NCI-H526 (cell line): ENCODE measurements at regions not wholly inside any gene's neighbourhood (a gene's known extent, or its start where the extent isn't known, plus 50 kb on each side); places are given as distances from the start of the nearest gene placed in this dataset.

ENCODE experiments used
- DNase-seq, 2 experiments: peaks; one replicate each; lab custom pipeline; 2025; lab: John Stamatoyannopoulos, UW

DNA sequence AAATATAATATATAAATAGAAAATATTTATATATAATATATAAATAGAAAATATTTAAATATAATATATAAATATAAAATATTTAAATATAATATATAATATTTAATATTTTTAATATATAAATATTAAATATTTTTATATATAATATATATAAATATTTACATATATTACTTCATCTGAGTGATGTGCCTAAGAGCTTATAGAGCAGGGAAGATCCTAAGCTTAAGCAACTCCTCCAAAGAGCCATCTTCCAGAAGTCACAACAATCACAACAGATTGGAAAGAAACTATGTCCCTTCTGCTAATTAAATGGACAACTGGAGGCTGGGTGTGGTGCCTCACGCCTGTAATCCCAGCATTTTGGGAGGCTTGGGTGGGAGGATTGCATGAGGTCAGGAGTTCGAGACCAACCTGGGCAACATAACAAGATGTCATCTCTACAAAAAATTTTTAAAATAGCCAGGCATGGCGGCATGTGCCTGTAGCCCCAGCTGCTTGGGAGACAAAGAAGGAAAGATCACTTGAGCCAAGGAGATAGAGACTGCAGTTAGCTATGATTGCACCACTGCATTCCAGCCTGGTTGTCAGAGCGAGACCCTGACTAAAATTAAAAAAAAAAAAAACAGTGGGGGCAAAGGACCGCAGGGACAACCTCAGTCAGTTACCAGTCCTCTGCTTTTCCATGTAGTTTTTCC, 198.7 kb downstream of the SKIDA1 start:
- DNase-seq, result no peak

DNA sequence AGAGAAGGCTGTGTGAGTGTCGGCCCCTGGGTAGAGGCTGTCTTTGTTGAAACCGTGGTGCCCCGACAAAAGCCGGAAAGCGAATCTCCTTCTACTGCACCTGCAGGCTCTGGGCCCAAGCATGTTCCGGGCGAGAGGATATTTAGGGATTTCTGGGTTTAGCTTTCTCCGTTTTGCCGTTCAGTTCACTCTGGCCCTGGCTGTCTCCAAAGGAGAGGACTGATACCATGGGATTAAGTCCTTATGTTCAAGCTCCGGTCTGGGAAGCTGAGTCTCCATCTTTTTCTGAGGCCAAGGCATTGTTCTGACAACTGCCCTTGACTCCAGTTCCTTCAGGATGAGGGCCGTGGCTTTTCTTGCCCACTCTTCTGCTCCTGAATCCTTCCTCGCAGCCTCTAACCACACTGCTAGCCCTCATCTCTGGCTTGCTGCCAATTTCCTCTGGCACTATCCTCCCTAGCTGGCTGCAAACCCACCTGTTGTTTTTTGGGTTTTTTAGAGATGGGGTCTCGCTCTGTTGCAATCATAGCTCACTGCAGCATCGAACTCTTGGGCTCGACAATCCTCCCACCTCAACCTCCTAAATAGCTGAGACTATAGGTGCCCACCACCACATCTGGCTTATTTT, 206.8 kb downstream of the SKIDA1 start:
- no peak for DNase-seq

DNA sequence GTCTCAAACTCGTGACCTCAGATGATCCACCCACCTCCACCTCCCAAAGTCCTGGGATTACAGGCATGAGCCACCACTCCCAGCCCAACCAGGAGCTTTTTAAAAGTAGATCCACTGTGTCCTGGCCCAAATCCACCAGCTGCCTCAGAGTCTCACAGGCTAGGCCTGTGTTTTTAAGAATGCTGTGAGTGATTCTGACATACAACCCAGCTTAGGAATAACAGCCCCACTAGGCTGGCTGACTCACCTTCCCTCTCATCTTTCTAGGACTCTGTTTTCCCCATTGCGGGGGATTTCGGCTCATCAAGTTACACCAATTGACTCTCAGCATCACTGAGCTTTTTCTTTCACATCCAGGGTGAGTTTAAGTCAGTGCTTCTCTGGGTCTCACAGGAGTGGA, 207.6 kb downstream of the SKIDA1 start:
- DNase-seq, result no peak

DNA sequence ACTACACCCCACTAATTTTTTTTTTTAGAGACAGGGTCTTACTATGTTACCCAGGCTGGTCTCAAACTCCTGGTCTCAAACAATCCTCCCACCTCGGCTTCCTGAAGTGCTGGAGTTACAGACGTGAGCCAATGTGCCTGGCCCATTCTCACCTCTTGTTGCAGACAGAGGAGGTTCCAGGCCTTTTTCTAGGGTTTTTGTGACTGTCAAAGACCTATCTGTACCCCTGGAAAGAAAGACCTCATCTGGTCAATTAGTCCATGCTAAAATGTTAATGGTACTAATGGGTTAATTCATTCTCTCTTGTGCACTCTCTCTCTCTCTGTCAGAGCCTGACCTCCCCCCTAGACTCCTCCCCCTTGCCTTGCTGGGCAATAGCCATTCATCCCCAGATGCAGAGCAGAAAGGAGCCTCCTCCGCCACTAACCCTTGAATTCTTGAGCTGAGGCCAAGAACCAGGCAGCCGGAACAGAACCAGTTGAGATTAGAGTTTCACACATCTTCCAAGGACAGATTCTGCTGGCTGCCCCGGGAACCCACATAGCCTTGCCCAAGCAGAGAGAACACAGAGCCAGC, 209.7 kb downstream of the SKIDA1 start:
- DNase-seq, result no peak

DNA sequence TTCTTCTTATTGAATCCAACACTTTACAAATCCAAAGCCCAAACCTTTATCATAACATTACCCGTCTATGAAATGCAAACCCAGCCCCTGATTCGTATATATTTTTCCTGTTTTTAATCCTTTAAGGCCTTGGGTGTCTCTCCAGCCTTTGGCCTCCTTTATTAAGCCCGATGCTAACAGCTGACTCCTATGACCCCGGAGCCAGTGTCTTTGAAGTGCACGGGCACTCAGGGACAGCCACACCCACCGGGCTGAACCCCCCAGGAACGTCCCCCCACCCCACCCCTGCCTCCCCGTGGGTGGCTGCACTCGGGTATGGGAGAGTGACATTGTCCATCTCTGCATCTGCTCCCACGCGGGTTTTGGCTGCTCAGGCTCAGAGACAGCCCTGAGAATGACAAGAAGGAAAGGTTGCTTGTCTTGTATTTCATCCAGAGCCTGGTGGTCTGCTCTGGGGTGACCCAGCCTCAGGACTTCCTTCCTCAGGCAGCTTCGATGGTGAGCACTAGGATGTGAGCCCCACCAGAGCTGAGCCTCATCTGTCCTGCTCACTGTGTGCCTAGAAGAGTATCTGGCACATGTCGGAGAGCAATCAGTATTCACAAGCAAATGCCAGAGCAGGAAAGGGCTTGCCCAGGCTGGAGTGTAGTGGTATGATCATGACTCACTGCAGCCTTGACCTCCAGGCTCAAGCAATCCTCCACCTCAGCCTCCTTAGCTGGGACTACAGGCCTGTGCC, 210.4 kb downstream of the SKIDA1 start:
- DNase-seq, result no peak

DNA sequence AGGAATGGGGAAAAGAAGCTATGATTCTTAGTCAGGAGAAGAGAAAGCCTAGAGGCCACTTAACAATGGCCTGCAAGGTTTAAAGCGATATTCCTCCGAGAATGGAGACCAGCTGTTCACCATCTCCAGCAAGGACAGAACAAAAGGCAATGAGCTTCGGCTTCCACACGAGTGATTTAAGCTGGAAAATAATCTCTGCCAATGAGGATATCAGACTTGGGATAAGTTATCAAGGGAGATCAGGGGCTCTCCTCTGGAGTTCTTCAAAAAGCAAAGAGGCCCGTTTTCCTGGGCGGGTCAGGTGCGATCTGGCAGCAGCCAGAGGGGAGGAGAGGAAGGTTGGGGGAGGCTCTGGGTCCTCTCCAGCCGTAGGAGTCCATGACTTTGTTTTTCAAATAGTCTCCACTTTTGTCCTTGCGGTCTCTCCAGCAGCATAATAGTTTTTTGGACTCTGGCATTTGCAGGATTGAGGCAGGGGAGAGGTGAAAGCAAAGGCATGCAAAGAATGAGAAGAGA, 211.3 kb downstream of the SKIDA1 start:
- DNase-seq, result no peak

DNA sequence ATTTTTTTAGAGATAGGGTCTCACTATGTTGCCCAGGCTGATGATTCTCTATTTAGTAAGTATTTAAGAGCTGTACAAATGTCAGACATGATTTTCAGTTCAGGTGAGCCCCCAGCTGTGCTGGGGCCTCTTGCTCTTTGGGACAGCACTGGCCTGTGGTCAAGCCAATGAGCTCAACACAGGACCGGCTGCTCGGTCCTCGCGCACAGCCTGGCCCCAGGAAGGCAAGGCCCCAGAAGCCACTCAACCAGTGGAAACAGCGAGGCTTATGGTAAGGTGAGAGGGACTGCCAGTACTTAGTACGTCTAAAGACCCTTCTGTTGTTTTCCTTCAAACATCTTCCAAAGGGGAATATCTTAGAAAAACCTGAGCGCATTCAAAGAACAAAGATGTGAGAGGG, 211.8 kb downstream of the SKIDA1 start:
- no peak for DNase-seq

DNA sequence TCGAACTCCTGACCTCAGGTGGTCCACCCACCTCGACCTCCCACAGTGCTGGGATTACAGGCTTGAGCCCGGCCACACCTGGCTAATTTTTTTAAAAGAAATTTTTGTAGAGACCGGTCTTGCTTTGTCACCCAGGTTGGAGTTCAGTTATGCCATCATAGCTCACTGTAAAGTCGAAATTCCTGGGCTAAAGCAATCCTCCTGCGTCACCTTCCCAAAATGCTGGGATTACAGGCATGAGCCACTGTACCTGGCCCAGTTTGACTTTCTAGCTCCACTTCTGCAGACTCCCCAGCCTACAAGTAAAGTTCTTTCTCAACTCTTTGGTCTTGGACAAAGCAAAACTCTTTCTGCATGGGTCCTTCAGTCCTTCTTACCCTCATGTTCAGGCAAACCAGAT, 214.1 kb downstream of the SKIDA1 start:
- no peak for DNase-seq

DNA sequence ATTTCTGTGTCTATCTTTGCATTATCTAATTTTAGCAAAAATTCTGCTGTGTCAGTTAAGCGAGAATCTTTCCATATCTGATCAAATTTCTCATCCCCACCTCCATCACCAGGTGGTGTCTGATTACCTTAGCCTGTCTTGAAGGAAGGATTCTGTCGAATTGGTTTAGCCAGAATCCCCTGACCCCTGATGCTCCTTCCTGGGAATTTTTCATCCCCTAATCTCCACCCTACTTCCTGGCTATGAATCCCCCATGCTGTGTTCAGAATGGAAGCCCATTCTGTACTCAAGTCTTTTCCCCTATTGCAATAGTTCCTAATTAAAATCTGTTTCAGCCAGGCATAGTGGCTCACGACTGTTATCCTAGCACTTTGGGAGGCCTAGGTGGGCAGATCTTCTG, 216.1 kb downstream of the SKIDA1 start:
- DNase-seq, result no peak

DNA sequence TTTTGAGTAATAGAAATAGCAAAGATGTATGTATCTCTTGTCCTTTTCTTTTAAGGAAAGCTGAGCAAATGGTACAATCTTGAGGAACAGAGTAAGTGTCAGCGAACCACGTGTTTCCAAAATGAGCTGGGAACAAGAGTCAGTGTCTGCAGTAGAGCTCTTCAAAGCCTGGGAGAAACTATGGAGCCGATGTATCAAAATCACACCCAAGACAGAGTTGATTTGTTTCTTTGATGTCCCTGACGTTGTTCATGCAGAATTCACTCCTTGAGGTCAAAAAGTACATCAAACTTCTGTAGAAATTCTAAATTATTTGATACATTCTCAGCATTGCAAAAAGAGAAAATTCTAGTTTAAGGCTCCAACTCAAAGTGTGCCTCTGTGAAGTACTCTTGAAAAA, 216.5 kb downstream of the SKIDA1 start:
- DNase-seq, result no peak

DNA sequence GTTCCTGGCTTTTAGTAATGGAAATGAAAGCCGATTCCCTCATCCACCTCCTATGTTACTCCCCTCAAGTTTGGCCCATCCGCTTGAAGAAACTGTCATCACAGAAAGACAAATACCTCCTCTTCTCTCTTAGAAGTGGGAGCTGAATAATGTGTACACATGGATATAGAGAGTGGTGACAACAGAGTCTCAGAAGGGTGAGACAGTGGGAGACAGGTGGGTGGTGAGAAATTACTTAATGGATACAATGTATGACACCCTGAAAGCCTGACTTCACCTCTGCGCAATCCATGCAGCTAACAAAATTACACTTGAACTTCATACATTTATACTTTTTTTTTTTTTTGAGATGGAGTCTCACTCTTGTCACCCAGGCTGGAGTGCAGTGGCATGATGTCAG, 217.5 kb downstream of the SKIDA1 start:
- DNase-seq, result no peak

DNA sequence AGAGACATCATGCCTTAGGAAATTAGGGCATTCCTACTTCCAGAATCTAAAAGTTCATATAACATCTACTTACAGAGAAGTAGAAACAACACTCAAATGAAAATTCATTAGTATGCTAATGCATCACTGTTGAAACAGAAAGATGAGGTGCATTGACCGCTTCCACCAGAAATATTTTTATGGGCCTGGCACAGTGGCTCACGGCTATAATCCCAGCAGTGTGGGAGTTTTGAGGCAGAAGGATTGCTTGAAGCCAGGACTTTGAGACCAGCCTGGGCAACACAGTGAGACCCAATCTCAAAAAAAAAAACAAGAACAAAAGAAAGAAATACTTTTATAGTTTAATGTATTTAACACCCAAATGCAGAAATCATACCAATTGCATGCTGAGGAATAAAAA, 220.9 kb downstream of the SKIDA1 start:
- DNase-seq, result no peak

DNA sequence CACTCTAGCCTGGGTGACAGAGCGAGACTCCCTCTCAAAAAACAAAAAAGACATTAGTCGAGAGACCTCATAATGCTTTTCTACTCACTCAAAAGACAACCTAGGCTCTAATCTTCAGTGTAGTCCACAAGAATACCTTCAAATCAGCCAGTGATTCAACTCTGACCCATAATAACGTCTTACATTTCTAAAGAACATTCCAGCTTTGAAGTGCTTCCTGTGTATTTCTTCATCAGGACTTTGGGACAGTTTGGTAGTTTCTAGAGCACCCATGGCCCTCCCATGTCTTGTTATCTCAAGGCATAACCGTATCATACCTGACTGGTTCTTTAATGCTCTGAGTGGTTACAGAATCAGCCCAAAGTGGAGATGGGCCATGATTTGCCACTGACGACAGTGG, 221.3 kb downstream of the SKIDA1 start:
- no peak for DNase-seq

DNA sequence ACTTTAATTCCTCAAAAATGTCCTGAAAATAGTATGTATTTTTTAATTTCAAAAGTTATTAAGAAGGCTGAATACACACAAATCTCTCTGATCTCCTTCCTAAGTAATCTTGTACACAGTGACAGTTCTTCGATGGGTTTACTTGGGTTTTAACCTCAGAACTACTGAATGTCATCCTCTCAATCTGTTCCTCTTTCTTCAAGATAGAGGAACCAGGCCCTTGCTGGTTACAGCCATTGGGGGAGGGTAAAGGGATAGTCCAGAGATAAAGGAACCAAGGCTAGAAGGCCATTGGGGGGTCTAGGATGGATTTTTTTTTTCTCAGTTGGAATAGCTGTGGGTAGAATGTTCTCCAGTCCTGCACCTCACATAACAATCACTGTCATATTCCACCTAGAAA, 224.9 kb downstream of the SKIDA1 start:
- no peak for DNase-seq

DNA sequence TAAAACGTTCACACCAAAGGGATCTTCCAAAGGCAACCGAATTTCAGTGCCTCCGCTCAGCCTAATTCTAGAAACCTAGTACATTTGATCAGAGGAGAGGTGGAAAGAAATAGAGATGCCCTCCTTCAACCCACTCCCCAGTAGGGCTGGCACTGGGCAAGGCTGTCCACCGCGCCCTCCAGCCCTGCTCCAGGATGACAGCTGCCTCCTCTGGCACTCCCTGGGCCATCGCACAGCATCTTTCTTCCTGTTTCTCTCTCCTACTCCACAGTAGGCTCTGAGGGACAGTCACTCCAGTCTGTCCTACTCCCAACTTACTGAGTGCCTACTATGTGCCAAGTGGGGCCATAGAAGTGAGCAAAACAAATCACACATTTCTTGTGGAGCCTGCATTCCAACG, 226.2 kb downstream of the SKIDA1 start:
- DNase-seq, result no peak

DNA sequence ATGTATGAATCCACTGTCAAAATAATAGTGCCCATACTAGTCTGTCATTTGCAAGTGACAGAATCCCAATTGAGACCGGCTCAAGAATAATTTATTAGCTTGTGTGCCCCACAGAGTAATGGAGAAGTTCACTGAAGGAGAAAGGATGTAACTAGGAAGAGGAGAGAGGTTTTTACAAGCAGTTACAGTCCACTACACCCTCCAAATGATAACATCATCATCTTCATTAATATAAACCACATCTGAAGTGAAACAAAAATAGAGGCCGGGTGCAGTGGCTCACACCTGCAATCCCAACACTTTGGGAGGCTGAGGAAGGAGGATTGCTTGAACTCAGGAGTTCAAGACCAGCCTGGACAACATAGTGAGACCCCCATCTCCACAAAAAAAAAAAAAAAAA, 226.8 kb downstream of the SKIDA1 start:
- DNase-seq, result no peak

DNA sequence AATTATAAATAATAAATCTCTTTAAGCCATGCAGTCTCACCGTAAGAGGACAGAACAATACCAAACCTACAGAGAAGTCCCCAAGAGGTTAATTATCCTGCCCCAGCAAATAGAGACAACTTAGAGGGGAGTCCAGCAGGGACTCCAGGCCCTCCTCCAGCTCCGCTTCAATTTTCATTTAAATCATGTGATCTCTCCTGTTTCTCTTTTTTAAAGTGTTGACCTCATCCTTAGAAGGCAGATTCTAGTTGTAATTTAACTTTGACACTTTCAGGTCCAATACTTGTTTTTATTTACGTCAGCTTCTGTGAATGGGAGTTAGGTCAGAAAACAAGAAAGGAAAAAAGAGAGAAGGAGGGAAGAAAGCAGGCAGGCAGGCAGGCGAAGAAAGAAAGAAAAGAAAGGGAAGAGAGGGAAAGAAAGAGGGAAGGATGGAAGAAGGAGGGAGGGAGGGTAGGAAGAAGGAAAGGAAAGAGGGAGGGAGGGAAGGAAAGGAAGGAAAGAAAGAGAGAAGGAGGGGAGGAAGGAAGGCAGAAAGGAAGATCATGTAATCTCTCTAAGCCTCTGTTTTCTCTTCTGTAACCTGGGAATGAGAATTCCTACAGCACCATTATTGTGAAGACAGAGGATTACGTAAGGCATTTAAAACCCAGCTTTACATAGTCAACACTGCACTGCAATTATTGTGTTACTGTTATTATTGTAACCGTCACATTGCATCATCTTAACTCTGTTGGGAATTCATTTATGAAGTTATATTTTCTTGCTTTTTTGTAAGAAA, 227.7 kb downstream of the SKIDA1 start:
- no peak for DNase-seq

DNA sequence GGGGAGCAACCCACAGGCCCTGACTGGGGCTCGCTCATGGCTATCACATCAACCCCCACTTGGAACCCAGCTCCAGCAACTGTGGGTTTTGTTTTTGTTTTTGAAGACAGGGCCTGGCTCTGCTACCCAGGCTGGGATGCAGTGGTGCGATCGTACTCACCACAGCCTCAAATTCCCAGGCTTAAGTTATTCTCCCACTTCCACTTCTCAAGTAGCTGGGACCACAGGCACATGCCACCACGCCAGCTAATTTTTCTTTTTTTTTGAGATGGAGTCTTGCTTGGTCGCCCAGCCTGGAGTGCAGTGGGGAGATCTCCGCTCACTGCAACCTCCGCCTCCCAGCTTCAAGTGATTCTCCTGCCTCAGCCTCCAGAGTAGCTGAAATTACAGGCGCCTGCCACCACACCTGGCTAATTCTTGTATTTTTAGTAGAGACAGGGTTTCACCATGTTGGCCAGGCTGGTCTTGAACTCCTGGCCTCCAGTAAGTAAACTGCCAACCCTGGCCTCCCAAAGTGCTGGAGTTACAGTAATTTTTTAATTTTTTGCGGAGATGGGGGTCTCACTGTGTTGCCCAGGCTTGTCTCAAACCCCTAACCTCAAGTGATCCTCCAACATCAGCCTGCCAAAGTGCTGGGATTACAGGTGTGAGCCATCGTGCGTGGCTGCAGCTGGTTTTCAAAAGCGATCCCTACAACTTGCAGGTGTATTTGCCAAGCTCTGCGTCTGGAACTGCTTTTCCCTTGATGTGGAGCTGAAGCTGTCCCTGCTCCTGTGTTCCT, 228.7 kb downstream of the SKIDA1 start:
- no peak for DNase-seq

DNA sequence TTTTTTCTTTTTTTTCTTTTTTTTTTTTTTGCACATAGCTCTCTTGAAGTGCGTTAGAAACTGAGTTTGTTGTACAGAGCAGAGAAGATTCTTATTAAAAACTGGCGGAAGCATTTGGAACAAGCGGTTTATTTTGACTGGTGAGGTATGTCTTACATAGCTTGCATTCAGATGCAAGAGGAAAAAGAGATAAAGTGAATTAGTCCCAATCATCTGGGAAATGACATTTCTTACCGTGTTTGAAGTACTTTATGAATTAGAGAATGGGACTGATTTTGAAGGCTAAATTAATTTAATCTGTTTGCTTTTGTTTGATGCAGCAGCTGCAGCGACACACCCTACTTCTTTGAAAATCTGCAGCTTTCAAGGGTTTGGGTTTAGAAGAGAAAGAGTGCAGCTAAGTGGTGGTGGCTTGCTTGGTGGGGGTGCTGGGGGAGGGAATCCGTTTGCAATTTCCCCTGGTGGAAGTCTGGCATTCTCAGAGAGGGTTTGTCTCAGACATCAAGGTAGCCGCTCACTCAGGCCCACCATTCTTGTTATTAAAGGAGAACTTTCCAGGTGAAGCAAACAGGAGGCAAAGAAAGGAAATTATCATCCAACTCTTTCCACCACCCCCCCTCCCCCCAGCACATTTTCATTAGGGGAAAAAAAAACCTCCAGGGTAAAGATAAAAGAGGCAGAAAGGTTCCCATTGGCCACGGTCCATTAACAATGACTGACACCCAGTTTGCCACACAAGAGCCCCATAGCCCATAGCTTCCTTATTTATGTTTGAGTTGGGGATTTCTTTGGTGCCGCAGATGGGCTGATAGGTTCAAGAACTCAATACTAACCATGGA, 231.7 kb downstream of the SKIDA1 start:
- no peak for DNase-seq

DNA sequence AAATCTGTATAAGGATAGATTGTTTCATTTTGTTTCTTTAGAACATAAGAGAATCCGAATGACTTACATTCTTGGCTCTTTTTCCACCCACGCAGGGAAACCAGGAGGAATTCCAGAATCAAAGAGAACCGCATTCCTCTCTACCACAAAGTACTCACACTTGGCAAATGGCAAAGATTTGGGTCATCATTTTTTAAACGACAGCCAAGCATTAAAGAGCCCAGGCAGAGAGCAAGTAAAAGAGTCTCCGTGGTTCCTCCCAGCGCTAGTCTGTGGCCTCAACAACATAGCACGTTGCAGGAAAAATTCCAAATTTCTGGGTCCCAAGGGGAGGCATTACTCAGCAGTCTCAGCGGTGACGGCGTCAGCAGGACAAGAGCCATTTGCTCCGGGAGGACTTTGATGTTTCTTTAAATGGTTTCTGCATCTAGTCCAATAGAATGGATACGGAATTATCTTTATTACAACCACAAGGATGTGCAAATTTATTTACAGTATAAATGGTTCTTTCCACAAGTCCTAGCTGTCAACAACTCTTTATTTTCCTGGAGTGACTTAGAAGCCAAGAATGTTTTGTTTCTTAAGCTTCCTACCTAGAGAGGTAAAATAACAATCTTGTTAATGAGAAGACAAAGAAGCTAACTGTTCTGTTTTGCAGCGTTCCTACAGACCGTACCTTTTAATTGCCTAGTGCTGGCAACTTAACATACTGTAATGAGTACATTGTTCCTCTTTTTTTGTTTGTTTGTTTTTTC, 232.5 kb downstream of the SKIDA1 start:
- no peak for DNase-seq
